ENCODE measurements at regions not wholly inside any gene's neighbourhood (a gene's known extent, or its start where the extent isn't known, plus 50 kb on each side); places are given as distances from the start of the nearest gene placed in this dataset.
"Not testable (repeated sequence)": the region's sequence is repeated elsewhere in the genome, so short reads cannot be mapped to it uniquely, and the experiment has no call there.

- no peaks in the 10 kb centered on the region for H4K20me1 ChIP-seq (ENCODE audit: insufficient read depth)
- H2AFZ ChIP-seq (ENCODE audit: low read depth) = no peak overlapping the region
- H3K4me1 ChIP-seq (ENCODE audit: low read depth, poor library complexity, severe bottlenecking) = no peaks in the 10 kb centered on the region
- no peak overlapping the region for H3K4me2 ChIP-seq
- no peak overlapping the region for H3K4me3 ChIP-seq (IDR thresholded peaks at IDR 0.05; ENCODE audit: insufficient read depth, low read depth, low read length)
- H3K36me3 ChIP-seq (ENCODE audit: insufficient read depth) = no peaks in the 10 kb centered on the region
- TF ChIP-seq, protein P1, sequence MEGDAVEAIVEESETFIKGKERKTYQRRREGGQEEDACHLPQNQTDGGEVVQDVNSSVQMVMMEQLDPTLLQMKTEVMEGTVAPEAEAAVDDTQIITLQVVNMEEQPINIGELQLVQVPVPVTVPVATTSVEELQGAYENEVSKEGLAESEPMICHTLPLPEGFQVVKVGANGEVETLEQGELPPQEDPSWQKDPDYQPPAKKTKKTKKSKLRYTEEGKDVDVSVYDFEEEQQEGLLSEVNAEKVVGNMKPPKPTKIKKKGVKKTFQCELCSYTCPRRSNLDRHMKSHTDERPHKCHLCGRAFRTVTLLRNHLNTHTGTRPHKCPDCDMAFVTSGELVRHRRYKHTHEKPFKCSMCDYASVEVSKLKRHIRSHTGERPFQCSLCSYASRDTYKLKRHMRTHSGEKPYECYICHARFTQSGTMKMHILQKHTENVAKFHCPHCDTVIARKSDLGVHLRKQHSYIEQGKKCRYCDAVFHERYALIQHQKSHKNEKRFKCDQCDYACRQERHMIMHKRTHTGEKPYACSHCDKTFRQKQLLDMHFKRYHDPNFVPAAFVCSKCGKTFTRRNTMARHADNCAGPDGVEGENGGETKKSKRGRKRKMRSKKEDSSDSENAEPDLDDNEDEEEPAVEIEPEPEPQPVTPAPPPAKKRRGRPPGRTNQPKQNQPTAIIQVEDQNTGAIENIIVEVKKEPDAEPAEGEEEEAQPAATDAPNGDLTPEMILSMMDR (conservative IDR thresholded peaks at IDR 0.05; ENCODE audit: low read depth, low read length) = no peak
- H3K79me2 ChIP-seq (ENCODE audit: insufficient read depth, low read depth) = no peaks in the 10 kb centered on the region
- H3K27me3 ChIP-seq (ENCODE audit: insufficient read depth, low read depth) = no peaks in the 10 kb centered on the region
- no peak overlapping the region for H3K27ac ChIP-seq
- H3K9ac ChIP-seq = no peak overlapping the region
Measured at GRCh38 chr7:81294897-81295515, 376.2 kb upstream of the SEMA3C start.

DNA sequence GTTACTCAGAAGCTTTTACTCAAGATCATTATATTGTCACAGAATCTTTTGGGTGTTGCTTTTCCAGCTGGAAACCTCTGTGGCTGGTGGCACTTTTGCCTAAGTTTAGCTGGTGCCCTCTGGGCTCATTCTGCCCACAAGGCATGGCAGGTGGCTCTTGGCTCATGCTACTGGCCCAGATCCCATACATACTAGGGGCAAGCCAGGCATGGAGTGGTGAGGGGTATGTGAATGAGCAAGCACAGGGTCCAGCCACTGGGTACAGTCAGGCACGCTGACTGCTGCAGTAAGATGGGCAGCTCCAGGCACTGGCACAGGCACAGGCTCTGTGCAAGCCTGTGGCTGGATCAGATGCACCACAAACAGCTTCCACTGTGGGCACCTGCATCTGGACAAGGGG, 375.0 kb upstream of the SEMA3C start:
- TF ChIP-seq, protein P1 (conservative IDR thresholded peaks at IDR 0.05; ENCODE audit: low read depth, low read length) = no peak
- Histone ChIP-seq H3K4me3 (IDR thresholded peaks at IDR 0.05; ENCODE audit: insufficient read depth, low read depth, low read length) (no peak overlapping the region), H3K27ac (no peak overlapping the region), H3K4me2 (no peak overlapping the region), H2AFZ (ENCODE audit: low read depth) (no peak overlapping the region), H3K36me3 (ENCODE audit: insufficient read depth) (no peaks in the 10 kb centered on the region), H3K4me1 (ENCODE audit: low read depth, poor library complexity, severe bottlenecking) (no peaks in the 10 kb centered on the region), H3K27me3 (ENCODE audit: insufficient read depth, low read depth) (no peaks in the 10 kb centered on the region), H3K79me2 (ENCODE audit: insufficient read depth, low read depth) (no peaks in the 10 kb centered on the region), H4K20me1 (ENCODE audit: insufficient read depth) (no peaks in the 10 kb centered on the region), H3K9ac (no peak overlapping the region)

DNA sequence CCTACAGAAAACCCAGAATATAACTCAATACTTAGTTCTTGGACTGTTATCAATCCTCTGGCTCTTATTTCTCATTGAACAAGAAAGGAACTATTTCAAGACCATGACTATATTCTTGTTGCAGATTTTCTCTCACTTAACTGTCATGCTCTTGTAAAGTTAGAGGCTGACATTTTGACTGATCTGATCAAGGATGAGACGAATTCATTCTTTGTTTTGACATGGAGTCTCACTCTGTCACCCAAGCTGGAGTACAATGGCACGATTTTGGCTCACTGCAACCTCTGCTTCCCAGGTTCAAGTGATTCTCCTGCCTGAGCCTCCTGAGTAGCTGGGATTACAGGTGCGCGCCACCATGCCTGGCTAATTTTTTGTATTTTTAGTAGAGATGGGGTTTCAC, 367.9 kb upstream of the SEMA3C start:
- not testable (repeated sequence) for H3K4me1 ChIP-seq (ENCODE audit: low read depth, poor library complexity, severe bottlenecking); H2AFZ ChIP-seq (ENCODE audit: low read depth); H4K20me1 ChIP-seq (ENCODE audit: insufficient read depth); H3K9ac ChIP-seq; H3K79me2 ChIP-seq (ENCODE audit: insufficient read depth, low read depth); H3K27ac ChIP-seq; H3K36me3 ChIP-seq (ENCODE audit: insufficient read depth); H3K4me3 ChIP-seq (IDR thresholded peaks at IDR 0.05; ENCODE audit: insufficient read depth, low read depth, low read length); H3K27me3 ChIP-seq (ENCODE audit: insufficient read depth, low read depth); H3K4me2 ChIP-seq

GRCh38 chr7:81285142-81285871, 366.5 kb upstream of the SEMA3C start:
- Histone ChIP-seq H3K27me3 (ENCODE audit: insufficient read depth, low read depth) (no peaks in the 10 kb centered on the region), H3K4me2 (no peak overlapping the region), H4K20me1 (ENCODE audit: insufficient read depth) (no peaks in the 10 kb centered on the region)

More at GRCh38 chr7:81285142-81285871, 366.5 kb upstream of the SEMA3C start:
- Histone ChIP-seq H3K27ac (no peak overlapping the region), H3K4me1 (ENCODE audit: low read depth, poor library complexity, severe bottlenecking) (no peaks in the 10 kb centered on the region), H3K4me3 (IDR thresholded peaks at IDR 0.05; ENCODE audit: insufficient read depth, low read depth, low read length) (no peak overlapping the region), H3K36me3 (ENCODE audit: insufficient read depth) (no peaks in the 10 kb centered on the region), H3K9ac (no peak overlapping the region), H2AFZ (ENCODE audit: low read depth) (no peak overlapping the region), H3K79me2 (ENCODE audit: insufficient read depth, low read depth) (no peaks in the 10 kb centered on the region)
- TF ChIP-seq, protein P1 (conservative IDR thresholded peaks at IDR 0.05; ENCODE audit: low read depth, low read length) = no peak

All from KMS-11 (cell line).